ENCODE measurements at regions not wholly inside any gene's neighbourhood (a gene's known extent, or its start where the extent isn't known, plus 50 kb on each side); places are given as distances from the start of the nearest gene placed in this dataset.

GRCh38 chr10:124285587-124286527 is 132.9 kb downstream of the OAT start:
- no peak for DNase-seq

GRCh38 chr10:124283949-124284250 is 134.8 kb downstream of the OAT start:
- no peak for DNase-seq

- no peak for DNase-seq
Observed at GRCh38 chr10:124283215-124283948, 135.3 kb downstream of the OAT start.

- no peak for DNase-seq
Observed at GRCh38 chr10:124282326-124282725, 136.4 kb downstream of the OAT start.

- no peak for DNase-seq
Observed at GRCh38 chr10:124281666-124282065, 137.1 kb downstream of the OAT start.

GRCh38 chr10:124280916-124281315 is 137.8 kb downstream of the OAT start:
- no peak for DNase-seq

GRCh38 chr10:124279882-124280281 is 138.8 kb downstream of the OAT start:
- DNase-seq, result no peak

GRCh38 chr10:124279298-124279697 is 139.4 kb downstream of the OAT start:
- DNase-seq, result no peak

GRCh38 chr10:124278356-124278755 is 140.4 kb downstream of the OAT start:
- DNase-seq, result no peak

- no peak for DNase-seq
Observed at GRCh38 chr10:124273141-124273540, 145.6 kb downstream of the OAT start.

GRCh38 chr10:124271676-124272075 is 147.0 kb downstream of the OAT start:
- no peak for DNase-seq

GRCh38 chr10:124270530-124271327 is 148.0 kb downstream of the OAT start:
- DNase-seq, result no peak

GRCh38 chr10:124268976-124269375 is 149.7 kb downstream of the OAT start:
- DNase-seq, result no peak

GRCh38 chr10:124267911-124268549 is 150.7 kb downstream of the OAT start:
- no peak for DNase-seq

- no peak for DNase-seq
Observed at GRCh38 chr10:124267231-124267885, 151.4 kb downstream of the OAT start.

- no peak for DNase-seq
Observed at GRCh38 chr10:124266468-124267230, 152.1 kb downstream of the OAT start.

- DNase-seq, result no peak
Observed at GRCh38 chr10:124265776-124266467, 152.8 kb downstream of the OAT start.

- no peak for DNase-seq
Observed at GRCh38 chr10:124265391-124265745, 153.4 kb downstream of the OAT start.

GRCh38 chr10:124264711-124265390 is 153.9 kb downstream of the OAT start:
- DNase-seq, result no peak

- DNase-seq, result no peak
Observed at GRCh38 chr10:124264271-124264670, 154.5 kb downstream of the OAT start.

Data from NCI-H526 (cell line).